ENCODE measurements at regions not wholly inside any gene's neighbourhood (a gene's known extent, or its start where the extent isn't known, plus 50 kb on each side); places are given as distances from the start of the nearest gene placed in this dataset.

- TF ChIP-seq CTCF (IDR thresholded peaks at IDR 0.05; ENCODE audit: low read depth, low read length) (no peak), EZH2phosphoT487 (IDR thresholded peaks at IDR 0.05; ENCODE audit: low read depth) (no peak)
Measured at GRCh38 chr12:75613981-75614380, 102.6 kb upstream of the KRR1 start.
